HCT116 (cell line): ENCODE measurements at regions not wholly inside any gene's neighbourhood (a gene's known extent, or its start where the extent isn't known, plus 50 kb on each side); places are given as distances from the start of the nearest gene placed in this dataset.

Experiments
- ATAC-seq: fragments of 200-7000 bp; cut with Tn5 transposase; 2 replicates; pipeline ENCODE4 v1.9.1; 2020; ENCODE audit warnings: mild to moderate bottlenecking, moderate library complexity
- BruUV-seq: library from RNA; stranded (reverse); fragments of 400-500 nt; replicated peaks from 2 replicates; lab custom pipeline; 2021; lab: Mats Ljungman, UMichigan
- CTCF ChIA-PET: fragments of 300-600 bp; sonication (Branson Sonifier 250); formaldehyde crosslinking; loops from one replicate; lab custom pipeline; 2021; ENCODE audit warnings: antibody characterized with exemption; lab: Charles Lee
- POLR2A ChIA-PET: fragments of 300-600, 350-600 bp; sonication (Branson Sonifier 250); formaldehyde crosslinking; loops from one replicate; lab custom pipeline; 2021; ENCODE audit warnings: antibody characterized with exemption; lab: Charles Lee
- RAD21 ChIA-PET, 2 experiments: fragments of 300-600 bp; sonication (Branson Sonifier 250); formaldehyde crosslinking; loops; one replicate each; lab custom pipeline; 2023; ENCODE audit warnings: low total read pairs in 2 of 2; ENCODE audit not compliant: uncharacterized antibody in 2 of 2, unreplicated experiment in 2 of 2, low non-redundant PET in 1 of 2; lab: Charles Lee
- DNase-seq: peaks from one replicate; pipeline ENCODE4 v3.0.0-alpha.2; 2010; ENCODE audit warnings: low read depth, low spot score
- H2AFZ ChIP-seq: fragments of 200-600 bp; shearing (Covaris generic), sonication (generic); 2 replicates; pipeline ENCODE4 v1.6.1; 2017; ENCODE audit warnings: low read depth, mixed run types, mixed read lengths, antibody characterized with exemption, low read length; ENCODE audit not compliant: poor library complexity, severe bottlenecking
- H3K27ac ChIP-seq: 2 replicates; pipeline ENCODE4 v1.5.1; 2012; ENCODE audit warnings: low read depth, low read length
- H3K27me3 ChIP-seq: fragments of 200-600 bp; sonication (generic); 2 replicates; pipeline ENCODE4 v1.6.1; 2016; ENCODE audit warnings: mixed run types, low read length, mixed read lengths; ENCODE audit not compliant: insufficient read depth
- H3K36me3 ChIP-seq, 2 experiments: fragments of 200-500 bp in 1 of 2; fragments of 200-600 bp in 1 of 2; sonication (Bioruptor generic) in 1 of 2; sonication (generic) in 1 of 2; 2 replicates each; pipeline versions ENCODE4 v1.5.1 to v1.6.1; 2014 to 2016; ENCODE audit warnings: low read length in 2 of 2, inconsistent platforms in 1 of 2, mixed read lengths in 1 of 2, mixed run types in 1 of 2; ENCODE audit not compliant: insufficient read depth in 2 of 2, control insufficient read depth in 1 of 2
- H3K4me1 ChIP-seq, 2 experiments: fragments of 200-600 bp in 1 of 2; sonication (generic) in 1 of 2; 2 replicates each; pipeline versions ENCODE4 v1.5.1 to v1.6.1; 2012 to 2017; ENCODE audit warnings: low read length in 2 of 2, inconsistent platforms in 1 of 2, mild to moderate bottlenecking in 1 of 2, mixed read lengths in 1 of 2, mixed run types in 1 of 2, moderate library complexity in 1 of 2; ENCODE audit not compliant: insufficient read depth in 2 of 2, control insufficient read depth in 1 of 2
- H3K4me2 ChIP-seq: fragments of 200-600 bp; sonication (generic); 2 replicates; pipeline ENCODE4 v1.6.1; 2017; ENCODE audit warnings: mixed run types, low read length, mixed read lengths
- H3K4me3 ChIP-seq, 2 experiments: fragments of 200-600 bp in 1 of 2; sonication (generic) in 1 of 2; replicated peaks in 1 of 2; 2 replicates each; pipeline ENCODE4 v1.5.1; 2011 to 2016; ENCODE audit warnings: low read length in 2 of 2, control low read depth in 1 of 2, low read depth in 1 of 2, mild to moderate bottlenecking in 1 of 2, mixed read lengths in 1 of 2, mixed run types in 1 of 2
- H3K79me2 ChIP-seq: fragments of 200-600 bp; sonication (generic); 2 replicates; pipeline ENCODE4 v1.6.1; 2017; ENCODE audit warnings: mild to moderate bottlenecking, mixed run types, low read length, moderate library complexity, mixed read lengths; ENCODE audit not compliant: insufficient read depth
- H3K9ac ChIP-seq: fragments of 200-600 bp; sonication (generic); 2 replicates; pipeline ENCODE4 v1.6.1; 2016; ENCODE audit warnings: low read length, mixed read lengths
- H3K9me2 ChIP-seq: fragments of 200-600 bp; sonication (generic), shearing (Covaris generic); 2 replicates; pipeline ENCODE4 v1.6.1; 2017; ENCODE audit warnings: mixed run types, mild to moderate bottlenecking, moderate library complexity; ENCODE audit not compliant: insufficient read depth
- H3K9me3 ChIP-seq, 2 experiments: fragments of 200-500 bp in 1 of 2; fragments of 200-600 bp in 1 of 2; sonication (Bioruptor generic) in 1 of 2; sonication (generic) in 1 of 2; 2 replicates each; pipeline ENCODE4 v1.6.1; 2014 to 2017; ENCODE audit warnings: low read length in 2 of 2, mixed read lengths in 2 of 2, inconsistent platforms in 1 of 2, low read depth in 1 of 2, mild to moderate bottlenecking in 1 of 2, mixed run types in 1 of 2, moderate library complexity in 1 of 2; ENCODE audit not compliant: control insufficient read depth in 1 of 2, insufficient read depth in 1 of 2
- H4K20me1 ChIP-seq: fragments of 200-600 bp; sonication (generic), shearing (Covaris generic); 2 replicates; pipeline ENCODE4 v1.6.1; 2017; ENCODE audit warnings: mixed run types, mild to moderate bottlenecking, moderate library complexity; ENCODE audit not compliant: insufficient read depth
- EGR1 ChIP-seq: IDR thresholded peaks from 2 replicates; pipeline ENCODE4 v1.6.1; 2012; ENCODE audit warnings: low read depth
- ELF1 ChIP-seq: IDR thresholded peaks from 2 replicates; pipeline ENCODE4 v1.6.1; 2012; ENCODE audit warnings: low read depth, borderline replicate concordance
- EZH2 ChIP-seq: fragments of 200-600 bp; sonication (generic); IDR thresholded peaks from 2 replicates; pipeline ENCODE4 v1.6.1; 2017; ENCODE audit warnings: antibody characterized with exemption, mixed run types
- EZH2phosphoT487 ChIP-seq: fragments of 200-600 bp; IDR thresholded peaks from 2 replicates; pipeline ENCODE4 v1.6.1; 2018; ENCODE audit warnings: antibody characterized with exemption, borderline replicate concordance
- FOSL1 ChIP-seq: IDR thresholded peaks from 2 replicates; pipeline ENCODE4 v1.6.1; 2012; ENCODE audit warnings: low read depth
- JUND ChIP-seq: IDR thresholded peaks from 2 replicates; pipeline ENCODE4 v1.6.1; 2012
- POLR2A ChIP-seq: IDR thresholded peaks from 2 replicates; pipeline ENCODE4 v1.7.0; 2011; ENCODE audit warnings: borderline replicate concordance; ENCODE audit not compliant: insufficient read depth, insufficient read length; ENCODE audit errors: extremely low read depth
- POLR2AphosphoS5 ChIP-seq: IDR thresholded peaks from 2 replicates; pipeline ENCODE4 v1.6.1; 2011; ENCODE audit warnings: mild to moderate bottlenecking, low read depth, low read length, moderate library complexity
- RAD21 ChIP-seq: IDR thresholded peaks from 2 replicates; pipeline ENCODE4 v1.6.1; 2012; ENCODE audit warnings: low read depth, mild to moderate bottlenecking
- SIN3A ChIP-seq: IDR thresholded peaks from 2 replicates; pipeline ENCODE4 v1.6.1; 2012; ENCODE audit warnings: low read depth
- YY1 ChIP-seq: IDR thresholded peaks from 2 replicates; pipeline ENCODE4 v1.6.1; 2011; ENCODE audit warnings: low read length, low read depth, moderate library complexity, mild to moderate bottlenecking; ENCODE audit not compliant: insufficient replicate concordance; ENCODE audit errors: extremely low read depth
- ZFX ChIP-seq: fragments of 450-650 bp; IDR thresholded peaks from 2 replicates; pipeline ENCODE4 v1.6.1; 2017
- ZNF274 ChIP-seq: fragments of 200-500 bp; sonication (Bioruptor generic); IDR thresholded peaks from 2 replicates; pipeline ENCODE4 v1.6.1; 2014; ENCODE audit warnings: mild to moderate bottlenecking, low read depth, low read length, inconsistent platforms
- intact Hi-C: fragments of 100-400 bp; cut with micrococcal nuclease; formaldehyde crosslinking; loops from 2 replicates; pipeline ENCODE4 v1.10.0; 2022
- TF ChIP-seq, protein P1 (sequence below): IDR thresholded peaks from 2 replicates; pipeline ENCODE4 v1.6.1; 2012
- TF ChIP-seq, protein P2 (sequence below), 3 experiments: fragments of 200-600 bp in 1 of 3; sonication (generic) in 1 of 3; IDR thresholded peaks in 2 of 3; conservative IDR thresholded peaks in 1 of 3; 2 replicates each; pipeline ENCODE4 v1.5.1; 2012 to 2017; ENCODE audit warnings: low read depth in 2 of 3, low read length in 2 of 3, antibody characterized with exemption in 1 of 3, borderline replicate concordance in 1 of 3, control low read depth in 1 of 3, mild to moderate bottlenecking in 1 of 3, mixed read lengths in 1 of 3, mixed run types in 1 of 3, moderate library complexity in 1 of 3; ENCODE audit not compliant: insufficient read depth in 1 of 3
- TF ChIP-seq, protein P3 (sequence below): IDR thresholded peaks from 2 replicates; pipeline ENCODE4 v1.6.1; 2011; ENCODE audit warnings: mild to moderate bottlenecking, low read length, moderate library complexity; ENCODE audit not compliant: insufficient replicate concordance; ENCODE audit errors: extremely low read depth
- TF ChIP-seq, protein P4 (sequence below): IDR thresholded peaks from 2 replicates; pipeline ENCODE4 v1.6.1; 2012

DNA sequence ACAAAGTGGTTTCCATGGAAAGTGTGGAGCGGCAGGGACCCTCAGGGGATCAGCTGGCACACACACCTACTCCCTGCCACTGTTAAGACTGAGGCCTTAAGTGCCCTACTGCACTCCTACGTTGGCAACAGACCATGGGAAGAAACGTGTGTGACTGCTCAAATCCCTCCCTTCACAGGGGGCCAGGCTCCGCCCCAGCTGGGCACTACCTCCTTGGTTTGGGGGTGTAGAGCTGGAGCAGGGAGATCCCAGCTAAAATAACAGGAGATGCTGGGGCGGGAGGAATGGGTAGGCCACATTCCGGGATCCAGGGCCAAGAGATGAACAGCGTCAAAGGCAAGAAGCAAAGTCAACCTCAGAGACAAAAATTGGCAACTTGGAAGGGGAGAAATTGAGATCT, 231.0 kb downstream of the EN1 start:
- H3K4me1 ChIP-seq: no peaks in the 10 kb centered on the region
- no peaks in the 10 kb centered on the region for H3K36me3 ChIP-seq
- peaks cover 62% of the 10 kb centered on the region for H3K27me3 ChIP-seq
- RAD21 ChIA-PET: no interaction called here
- H3K27ac ChIP-seq: no peak overlapping the region
- no peaks in the 10 kb centered on the region for H3K9me3 ChIP-seq
- ATAC-seq (no peak), DNase-seq (no peak)
- no peak overlapping the region for H2AFZ ChIP-seq
- no peak overlapping the region for H3K4me2 ChIP-seq
- POLR2A ChIA-PET: no interaction called here
- TF ChIP-seq JUND: no peak
- TF ChIP-seq POLR2A: no peak
- no peak for TF ChIP-seq RAD21
- no peak for TF ChIP-seq EZH2phosphoT487
- TF ChIP-seq EZH2: no peak
- TF ChIP-seq, protein P1, sequence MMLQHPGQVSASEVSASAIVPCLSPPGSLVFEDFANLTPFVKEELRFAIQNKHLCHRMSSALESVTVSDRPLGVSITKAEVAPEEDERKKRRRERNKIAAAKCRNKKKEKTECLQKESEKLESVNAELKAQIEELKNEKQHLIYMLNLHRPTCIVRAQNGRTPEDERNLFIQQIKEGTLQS: no peak
- no peak for TF ChIP-seq ZNF274
- H4K20me1 ChIP-seq: no peaks in the 10 kb centered on the region
- H3K79me2 ChIP-seq: no peaks in the 10 kb centered on the region
- H3K4me3 ChIP-seq: no peak overlapping the region
- BruUV-seq: no TSS peak
- intact Hi-C loops: no loop called here
- H3K9ac ChIP-seq: no peak overlapping the region
- H3K9me2 ChIP-seq: no peaks in the 10 kb centered on the region
- CTCF ChIA-PET: no interaction called here

DNA sequence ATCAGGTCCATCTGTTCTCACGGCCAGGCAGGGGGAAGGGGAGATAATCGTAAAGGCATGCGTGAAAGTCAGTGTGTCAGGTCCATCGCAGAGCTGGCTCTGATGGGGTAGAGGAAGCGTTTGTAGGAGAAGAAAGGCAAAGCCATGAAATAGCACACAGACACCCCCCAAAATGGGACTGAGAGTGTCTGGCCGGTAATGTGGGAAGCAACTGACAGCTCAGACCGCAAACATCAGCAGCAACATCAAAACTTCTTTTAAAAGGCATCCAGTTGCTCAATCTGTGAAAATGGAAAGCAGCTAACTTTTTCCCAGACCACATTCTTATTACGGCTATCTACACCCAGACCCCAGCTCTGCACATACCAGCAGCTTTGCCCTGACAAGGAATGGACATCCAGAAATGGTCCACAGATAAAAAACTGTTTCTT, 232.6 kb downstream of the EN1 start:
- intact Hi-C loops: no loop called here
- no peaks in the 10 kb centered on the region for H4K20me1 ChIP-seq
- no peaks in the 10 kb centered on the region for H3K79me2 ChIP-seq
- POLR2A ChIA-PET: no interaction called here
- RAD21 ChIA-PET: no interaction called here
- no peak overlapping the region for H3K4me2 ChIP-seq
- peaks cover 64% of the 10 kb centered on the region for H3K27me3 ChIP-seq
- H3K4me1 ChIP-seq: no peaks in the 10 kb centered on the region
- H2AFZ ChIP-seq: no peak overlapping the region
- no TSS peak for BruUV-seq
- no peak overlapping the region for H3K27ac ChIP-seq
- no peak for DNase-seq
- H3K9me2 ChIP-seq: no peaks in the 10 kb centered on the region
- no peaks in the 10 kb centered on the region for H3K9me3 ChIP-seq
- CTCF ChIA-PET: no interaction called here
- no peak overlapping the region for H3K9ac ChIP-seq
- ATAC-seq: no peak
- no peaks in the 10 kb centered on the region for H3K36me3 ChIP-seq
- no peak overlapping the region for H3K4me3 ChIP-seq
- TF ChIP-seq JUND (no peak), EZH2phosphoT487 (no peak), ZFX (no peak), ELF1 (no peak), FOSL1 (no peak), POLR2AphosphoS5 (no peak), SIN3A (no peak), EGR1 (no peak), POLR2A (no peak), YY1 (no peak), ZNF274 (no peak), EZH2 (no peak)
- TF ChIP-seq, protein P2, sequence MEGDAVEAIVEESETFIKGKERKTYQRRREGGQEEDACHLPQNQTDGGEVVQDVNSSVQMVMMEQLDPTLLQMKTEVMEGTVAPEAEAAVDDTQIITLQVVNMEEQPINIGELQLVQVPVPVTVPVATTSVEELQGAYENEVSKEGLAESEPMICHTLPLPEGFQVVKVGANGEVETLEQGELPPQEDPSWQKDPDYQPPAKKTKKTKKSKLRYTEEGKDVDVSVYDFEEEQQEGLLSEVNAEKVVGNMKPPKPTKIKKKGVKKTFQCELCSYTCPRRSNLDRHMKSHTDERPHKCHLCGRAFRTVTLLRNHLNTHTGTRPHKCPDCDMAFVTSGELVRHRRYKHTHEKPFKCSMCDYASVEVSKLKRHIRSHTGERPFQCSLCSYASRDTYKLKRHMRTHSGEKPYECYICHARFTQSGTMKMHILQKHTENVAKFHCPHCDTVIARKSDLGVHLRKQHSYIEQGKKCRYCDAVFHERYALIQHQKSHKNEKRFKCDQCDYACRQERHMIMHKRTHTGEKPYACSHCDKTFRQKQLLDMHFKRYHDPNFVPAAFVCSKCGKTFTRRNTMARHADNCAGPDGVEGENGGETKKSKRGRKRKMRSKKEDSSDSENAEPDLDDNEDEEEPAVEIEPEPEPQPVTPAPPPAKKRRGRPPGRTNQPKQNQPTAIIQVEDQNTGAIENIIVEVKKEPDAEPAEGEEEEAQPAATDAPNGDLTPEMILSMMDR (IDR thresholded peaks at IDR 0.05 in 2 of 3, conservative IDR thresholded peaks at IDR 0.05 in 1 of 3; ENCODE audit: borderline replicate concordance in 1 of 3, insufficient read depth in 1 of 3, low read depth in 2 of 3, low read length in 2 of 3): no peak
- TF ChIP-seq, protein P3, sequence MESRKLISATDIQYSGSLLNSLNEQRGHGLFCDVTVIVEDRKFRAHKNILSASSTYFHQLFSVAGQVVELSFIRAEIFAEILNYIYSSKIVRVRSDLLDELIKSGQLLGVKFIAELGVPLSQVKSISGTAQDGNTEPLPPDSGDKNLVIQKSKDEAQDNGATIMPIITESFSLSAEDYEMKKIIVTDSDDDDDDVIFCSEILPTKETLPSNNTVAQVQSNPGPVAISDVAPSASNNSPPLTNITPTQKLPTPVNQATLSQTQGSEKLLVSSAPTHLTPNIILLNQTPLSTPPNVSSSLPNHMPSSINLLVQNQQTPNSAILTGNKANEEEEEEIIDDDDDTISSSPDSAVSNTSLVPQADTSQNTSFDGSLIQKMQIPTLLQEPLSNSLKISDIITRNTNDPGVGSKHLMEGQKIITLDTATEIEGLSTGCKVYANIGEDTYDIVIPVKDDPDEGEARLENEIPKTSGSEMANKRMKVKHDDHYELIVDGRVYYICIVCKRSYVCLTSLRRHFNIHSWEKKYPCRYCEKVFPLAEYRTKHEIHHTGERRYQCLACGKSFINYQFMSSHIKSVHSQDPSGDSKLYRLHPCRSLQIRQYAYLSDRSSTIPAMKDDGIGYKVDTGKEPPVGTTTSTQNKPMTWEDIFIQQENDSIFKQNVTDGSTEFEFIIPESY: no peak
- TF ChIP-seq, protein P4, sequence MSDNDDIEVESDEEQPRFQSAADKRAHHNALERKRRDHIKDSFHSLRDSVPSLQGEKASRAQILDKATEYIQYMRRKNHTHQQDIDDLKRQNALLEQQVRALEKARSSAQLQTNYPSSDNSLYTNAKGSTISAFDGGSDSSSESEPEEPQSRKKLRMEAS: no peak
- TF ChIP-seq, protein P1: no peak
